GM12878 (cell line): ENCODE measurements at regions not wholly inside any gene's neighbourhood (a gene's known extent, or its start where the extent isn't known, plus 50 kb on each side); places are given as distances from the start of the nearest gene placed in this dataset.

ENCODE experiments used
- ETV6 ChIP-seq, 2 experiments: fragments of 450-650 bp in 1 of 2; IDR thresholded peaks in 1 of 2; conservative IDR thresholded peaks in 1 of 2; 2 replicates each; pipeline ENCODE4 v1.6.1; 2014; ENCODE audit warnings: antibody characterized with exemption in 1 of 2, borderline replicate concordance in 1 of 2, low read depth in 1 of 2, mild to moderate bottlenecking in 1 of 2, moderate library complexity in 1 of 2
- EZH2 ChIP-seq: IDR thresholded peaks from 2 replicates; pipeline ENCODE4 v1.6.1; 2012; ENCODE audit warnings: low read depth, mild to moderate bottlenecking, control low read depth, inconsistent platforms, low read length, borderline replicate concordance; ENCODE audit not compliant: control insufficient read depth
- LARP7 ChIP-seq: fragments of 450-650 bp; IDR thresholded peaks from 2 replicates; pipeline ENCODE4 v1.6.1; 2017; ENCODE audit warnings: mild to moderate bottlenecking
- MEF2B ChIP-seq: fragments of 450-650 bp; IDR thresholded peaks from 2 replicates; pipeline ENCODE4 v1.6.1; 2018; ENCODE audit warnings: mild to moderate bottlenecking, moderate library complexity; ENCODE audit not compliant: partially characterized antibody, poor library complexity, severe bottlenecking
- PBX3 ChIP-seq: IDR thresholded peaks from 2 replicates; pipeline ENCODE4 v1.6.1; 2011; ENCODE audit warnings: mild to moderate bottlenecking, low read depth, low read length, moderate library complexity; ENCODE audit not compliant: insufficient replicate concordance
- PML ChIP-seq: IDR thresholded peaks from 2 replicates; pipeline ENCODE4 v1.6.1; 2012; ENCODE audit warnings: low read length, inconsistent platforms
- RFX5 ChIP-seq: IDR thresholded peaks from 2 replicates; pipeline ENCODE4 v1.6.1; 2011; ENCODE audit warnings: low read depth, low read length, improper control_type of control experiment
- SMAD5 ChIP-seq: IDR thresholded peaks from 2 replicates; pipeline ENCODE4 v1.6.1; 2016; ENCODE audit warnings: antibody characterized with exemption, low read depth
- SREBF2 ChIP-seq: IDR thresholded peaks from 2 replicates; pipeline ENCODE4 v1.6.1; 2012; ENCODE audit warnings: mild to moderate bottlenecking, low read length
- SRF ChIP-seq, 2 experiments: IDR thresholded peaks; 2 replicates each; pipeline ENCODE4 v1.6.1; 2011; ENCODE audit warnings: low read depth in 2 of 2, low read length in 2 of 2, mild to moderate bottlenecking in 1 of 2, moderate library complexity in 1 of 2
- STAT3 ChIP-seq: IDR thresholded peaks from 2 replicates; pipeline ENCODE4 v1.6.1; 2011; ENCODE audit warnings: low read depth, low read length, improper control_type of control experiment
- USF1 ChIP-seq: IDR thresholded peaks from 2 replicates; pipeline ENCODE4 v1.6.1; 2011; ENCODE audit warnings: borderline replicate concordance, low read depth, mild to moderate bottlenecking, moderate library complexity, mixed read lengths, low read length; ENCODE audit not compliant: insufficient read depth; ENCODE audit errors: extremely low read length
- ZBTB33 ChIP-seq: fragments of 450-650 bp; IDR thresholded peaks from 2 replicates; pipeline ENCODE4 v1.6.1; 2017; ENCODE audit warnings: mild to moderate bottlenecking
- TF ChIP-seq, protein P1 (sequence below): IDR thresholded peaks from 2 replicates; pipeline ENCODE4 v1.6.1; 2012; ENCODE audit warnings: low read depth, low read length, improper control_type of control experiment

GRCh38 chr5:18990852-18991251 is 997.1 kb downstream of the CDH18 start (continued):
- TF ChIP-seq ETV6 (conservative IDR thresholded peaks at IDR 0.05 in 1 of 2, IDR thresholded peaks at IDR 0.05 in 1 of 2; ENCODE audit: borderline replicate concordance in 1 of 2, low read depth in 1 of 2) = no peak
- TF ChIP-seq, protein P1, sequence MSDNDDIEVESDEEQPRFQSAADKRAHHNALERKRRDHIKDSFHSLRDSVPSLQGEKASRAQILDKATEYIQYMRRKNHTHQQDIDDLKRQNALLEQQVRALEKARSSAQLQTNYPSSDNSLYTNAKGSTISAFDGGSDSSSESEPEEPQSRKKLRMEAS = no peak
- no peak for TF ChIP-seq PBX3
- no peak for TF ChIP-seq MEF2B
- no peak for TF ChIP-seq RFX5
- no peak for TF ChIP-seq PML
- TF ChIP-seq LARP7 = no peak
- no peak for TF ChIP-seq EZH2
- TF ChIP-seq USF1 = no peak
- TF ChIP-seq ZBTB33 = no peak
- no peak for TF ChIP-seq SREBF2
- no peak for TF ChIP-seq SMAD5
- TF ChIP-seq SRF (IDR thresholded peaks at IDR 0.05; ENCODE audit: low read depth in 2 of 2, low read length in 2 of 2) = no peak
- no peak for TF ChIP-seq STAT3
